Panc1 (cell line): ENCODE measurements at regions not wholly inside any gene's neighbourhood (a gene's known extent, or its start where the extent isn't known, plus 50 kb on each side); places are given as distances from the start of the nearest gene placed in this dataset.

Source experiments
- ATAC-seq: fragments of 200-7000 bp; cut with Tn5 transposase; 2 replicates; pipeline ENCODE4 v1.9.1; 2020; ENCODE audit warnings: mild to moderate bottlenecking, moderate library complexity
- BruUV-seq: library from RNA; stranded (reverse); fragments of 400-500 nt; replicated peaks from 2 replicates; lab custom pipeline; 2021; lab: Mats Ljungman, UMichigan
- CTCF ChIA-PET: fragments of 300-600 bp; sonication (Branson Sonifier 250); formaldehyde crosslinking; loops from one replicate; lab custom pipeline; 2022; ENCODE audit warnings: antibody characterized with exemption; lab: Charles Lee
- POLR2A ChIA-PET: fragments of 300-600 bp; sonication (Branson Sonifier 250); formaldehyde crosslinking; loops from one replicate; lab custom pipeline; 2022; ENCODE audit warnings: antibody characterized with exemption; lab: Charles Lee
- DNase-seq: peaks from one replicate; pipeline ENCODE4 v3.0.0-alpha.2; 2010; ENCODE audit warnings: low read depth, low spot score
- H3K27ac ChIP-seq: 2 replicates; pipeline ENCODE4 v1.5.1; 2011; ENCODE audit warnings: mild to moderate bottlenecking, low read length, inconsistent platforms
- H3K27me3 ChIP-seq: fragments of 200-500 bp; sonication (Bioruptor generic); 2 replicates; pipeline ENCODE4 v1.6.0; 2014; ENCODE audit warnings: low read length, inconsistent platforms; ENCODE audit not compliant: control insufficient read depth, insufficient read depth
- H3K36me3 ChIP-seq: fragments of 200-500 bp; sonication (Bioruptor generic); 2 replicates; pipeline ENCODE4 v1.5.1; 2014; ENCODE audit warnings: inconsistent platforms, mild to moderate bottlenecking, low read length, moderate library complexity; ENCODE audit not compliant: control insufficient read depth, insufficient read depth
- H3K4me1 ChIP-seq: 2 replicates; pipeline ENCODE4 v1.5.1; 2011; ENCODE audit warnings: inconsistent platforms, mild to moderate bottlenecking, low read length, moderate library complexity; ENCODE audit not compliant: control insufficient read depth, insufficient read depth
- H3K4me3 ChIP-seq, 2 experiments: 2 replicates each; pipeline ENCODE4 v1.5.1; 2011 to 2012; ENCODE audit warnings: low read depth in 2 of 2, low read length in 2 of 2, mild to moderate bottlenecking in 2 of 2, inconsistent platforms in 1 of 2, moderate library complexity in 1 of 2
- H3K9me3 ChIP-seq: fragments of 200-500 bp; sonication (Bioruptor generic); 2 replicates; pipeline ENCODE4 v1.5.1; 2014; ENCODE audit warnings: low read depth, mild to moderate bottlenecking, inconsistent platforms, low read length, moderate library complexity; ENCODE audit not compliant: control insufficient read depth, insufficient read depth
- POLR2AphosphoS5 ChIP-seq: IDR thresholded peaks from 2 replicates; pipeline ENCODE4 v1.6.1; 2012; ENCODE audit warnings: mild to moderate bottlenecking, low read depth, low read length, moderate library complexity
- SIN3A ChIP-seq: IDR thresholded peaks from 2 replicates; pipeline ENCODE4 v1.6.1; 2012; ENCODE audit warnings: low read depth, mild to moderate bottlenecking, low read length, moderate library complexity, borderline replicate concordance; ENCODE audit not compliant: insufficient read depth
- TCF7L2 ChIP-seq: IDR thresholded peaks from 2 replicates; pipeline ENCODE4 v1.6.1; 2011; ENCODE audit warnings: mild to moderate bottlenecking, low read depth, low read length, inconsistent platforms
- in situ Hi-C: cut with HindIII; loops from 2 replicates; pipeline ENCODE4 v1.10.0; 2016; ENCODE audit warnings: low sequenced_read_pairs, low pct_unique_long_range_greater_than_20kb
- intact Hi-C: fragments of 100-400 bp; cut with micrococcal nuclease; formaldehyde crosslinking; loops from one replicate; pipeline ENCODE4 v1.10.0; 2022; ENCODE audit not compliant: unreplicated experiment
- TF ChIP-seq, protein P1 (sequence below): fragments of 450-650 bp; IDR thresholded peaks from 2 replicates; pipeline ENCODE4 v1.5.1; 2017; ENCODE audit warnings: mild to moderate bottlenecking
- TF ChIP-seq, protein P2 (sequence below), 2 experiments: IDR thresholded peaks; 2 replicates each; pipeline ENCODE4 v1.6.1; 2011 to 2012; ENCODE audit warnings: low read depth in 2 of 2, control low read depth in 1 of 2, low read length in 1 of 2, mild to moderate bottlenecking in 1 of 2, moderate library complexity in 1 of 2; ENCODE audit not compliant: insufficient read depth in 1 of 2

DNA sequence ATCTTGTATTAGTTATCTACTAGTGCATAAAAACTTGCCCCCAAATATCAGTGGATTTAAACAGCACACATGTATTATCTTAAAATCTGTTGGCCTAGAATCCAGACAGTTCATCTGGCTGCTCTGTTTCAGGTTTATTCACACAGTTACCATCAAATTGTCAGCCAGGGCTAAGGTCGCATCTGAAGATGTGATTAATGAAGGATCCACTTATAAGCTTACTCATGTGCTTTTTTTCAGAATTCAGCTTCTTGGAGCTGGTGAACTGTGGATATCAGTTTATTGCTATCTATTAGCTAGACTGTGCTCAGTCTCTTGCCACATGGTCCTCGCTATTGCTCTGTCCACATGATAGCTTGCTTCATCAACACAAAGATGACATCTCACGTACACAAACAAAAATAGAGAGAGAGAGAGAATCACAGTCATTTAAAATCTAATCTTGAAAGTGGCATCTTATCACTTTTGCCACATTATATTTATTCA lies 81.5 kb downstream of the PRDM9 start:
- H3K36me3 ChIP-seq: no peaks in the 10 kb centered on the region
- H3K27me3 ChIP-seq: no peaks in the 10 kb centered on the region
- no peaks in the 10 kb centered on the region for H3K9me3 ChIP-seq
- H3K27ac ChIP-seq: no peak overlapping the region
- TF ChIP-seq TCF7L2: no peak
- TF ChIP-seq POLR2AphosphoS5: no peak
- TF ChIP-seq, protein P1, sequence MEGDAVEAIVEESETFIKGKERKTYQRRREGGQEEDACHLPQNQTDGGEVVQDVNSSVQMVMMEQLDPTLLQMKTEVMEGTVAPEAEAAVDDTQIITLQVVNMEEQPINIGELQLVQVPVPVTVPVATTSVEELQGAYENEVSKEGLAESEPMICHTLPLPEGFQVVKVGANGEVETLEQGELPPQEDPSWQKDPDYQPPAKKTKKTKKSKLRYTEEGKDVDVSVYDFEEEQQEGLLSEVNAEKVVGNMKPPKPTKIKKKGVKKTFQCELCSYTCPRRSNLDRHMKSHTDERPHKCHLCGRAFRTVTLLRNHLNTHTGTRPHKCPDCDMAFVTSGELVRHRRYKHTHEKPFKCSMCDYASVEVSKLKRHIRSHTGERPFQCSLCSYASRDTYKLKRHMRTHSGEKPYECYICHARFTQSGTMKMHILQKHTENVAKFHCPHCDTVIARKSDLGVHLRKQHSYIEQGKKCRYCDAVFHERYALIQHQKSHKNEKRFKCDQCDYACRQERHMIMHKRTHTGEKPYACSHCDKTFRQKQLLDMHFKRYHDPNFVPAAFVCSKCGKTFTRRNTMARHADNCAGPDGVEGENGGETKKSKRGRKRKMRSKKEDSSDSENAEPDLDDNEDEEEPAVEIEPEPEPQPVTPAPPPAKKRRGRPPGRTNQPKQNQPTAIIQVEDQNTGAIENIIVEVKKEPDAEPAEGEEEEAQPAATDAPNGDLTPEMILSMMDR: no peak
- TF ChIP-seq, protein P2, sequence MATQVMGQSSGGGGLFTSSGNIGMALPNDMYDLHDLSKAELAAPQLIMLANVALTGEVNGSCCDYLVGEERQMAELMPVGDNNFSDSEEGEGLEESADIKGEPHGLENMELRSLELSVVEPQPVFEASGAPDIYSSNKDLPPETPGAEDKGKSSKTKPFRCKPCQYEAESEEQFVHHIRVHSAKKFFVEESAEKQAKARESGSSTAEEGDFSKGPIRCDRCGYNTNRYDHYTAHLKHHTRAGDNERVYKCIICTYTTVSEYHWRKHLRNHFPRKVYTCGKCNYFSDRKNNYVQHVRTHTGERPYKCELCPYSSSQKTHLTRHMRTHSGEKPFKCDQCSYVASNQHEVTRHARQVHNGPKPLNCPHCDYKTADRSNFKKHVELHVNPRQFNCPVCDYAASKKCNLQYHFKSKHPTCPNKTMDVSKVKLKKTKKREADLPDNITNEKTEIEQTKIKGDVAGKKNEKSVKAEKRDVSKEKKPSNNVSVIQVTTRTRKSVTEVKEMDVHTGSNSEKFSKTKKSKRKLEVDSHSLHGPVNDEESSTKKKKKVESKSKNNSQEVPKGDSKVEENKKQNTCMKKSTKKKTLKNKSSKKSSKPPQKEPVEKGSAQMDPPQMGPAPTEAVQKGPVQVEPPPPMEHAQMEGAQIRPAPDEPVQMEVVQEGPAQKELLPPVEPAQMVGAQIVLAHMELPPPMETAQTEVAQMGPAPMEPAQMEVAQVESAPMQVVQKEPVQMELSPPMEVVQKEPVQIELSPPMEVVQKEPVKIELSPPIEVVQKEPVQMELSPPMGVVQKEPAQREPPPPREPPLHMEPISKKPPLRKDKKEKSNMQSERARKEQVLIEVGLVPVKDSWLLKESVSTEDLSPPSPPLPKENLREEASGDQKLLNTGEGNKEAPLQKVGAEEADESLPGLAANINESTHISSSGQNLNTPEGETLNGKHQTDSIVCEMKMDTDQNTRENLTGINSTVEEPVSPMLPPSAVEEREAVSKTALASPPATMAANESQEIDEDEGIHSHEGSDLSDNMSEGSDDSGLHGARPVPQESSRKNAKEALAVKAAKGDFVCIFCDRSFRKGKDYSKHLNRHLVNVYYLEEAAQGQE (IDR thresholded peaks at IDR 0.05; ENCODE audit: insufficient read depth in 1 of 2, low read depth in 2 of 2, low read length in 1 of 2): no peak
- no peak for TF ChIP-seq SIN3A
- no peak for DNase-seq
- POLR2A ChIA-PET: no interaction called here
- BruUV-seq: no TSS peak
- intact Hi-C loops (no loop called here), in situ Hi-C loops (no loop called here)
- no peak for ATAC-seq
- no peaks in the 10 kb centered on the region for H3K4me1 ChIP-seq
- no peak overlapping the region for H3K4me3 ChIP-seq
- CTCF ChIA-PET: no interaction called here

DNA sequence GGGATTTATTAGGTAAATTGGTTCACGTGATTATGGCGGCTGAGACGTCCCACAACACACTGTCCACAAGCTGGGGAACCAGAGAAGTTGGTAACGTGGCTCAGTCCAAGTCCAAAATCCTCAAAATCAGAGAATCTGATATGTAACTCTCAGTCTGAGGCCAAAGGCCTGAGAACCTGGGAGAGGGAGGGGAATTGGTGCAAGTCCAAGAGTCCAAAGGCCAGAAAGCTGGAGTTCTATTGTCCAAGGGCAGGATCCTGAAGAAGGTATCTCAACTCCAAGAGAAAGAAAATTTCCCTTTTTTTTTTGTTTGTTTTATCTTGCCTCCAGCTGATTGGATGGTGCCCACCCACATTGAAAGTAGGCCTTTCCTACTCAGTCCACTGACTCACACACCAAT lies 83.8 kb downstream of the PRDM9 start:
- Histone ChIP-seq H3K4me1 (no peaks in the 10 kb centered on the region), H3K9me3 (no peaks in the 10 kb centered on the region), H3K27me3 (no peaks in the 10 kb centered on the region), H3K27ac (no peak overlapping the region), H3K36me3 (no peaks in the 10 kb centered on the region), H3K4me3 (no peak overlapping the region)
- TF ChIP-seq TCF7L2: no peak
- TF ChIP-seq POLR2AphosphoS5: no peak
- TF ChIP-seq, protein P1: no peak
- TF ChIP-seq SIN3A: no peak
- TF ChIP-seq, protein P2 (IDR thresholded peaks at IDR 0.05; ENCODE audit: insufficient read depth in 1 of 2, low read depth in 2 of 2, low read length in 1 of 2): no peak
- BruUV-seq: no TSS peak
- in situ Hi-C loops (no loop called here), intact Hi-C loops (no loop called here)
- DNase-seq: no peak
- ChIA-PET CTCF (no interaction called here), POLR2A (no interaction called here)
- ATAC-seq: no peak
